Stimulated activated CD8-positive, alpha-beta memory T cell treated with anti-CD3 and anti-CD28 coated beads, Interleukin-4, amount 100 ng/mL, for 4 hours (primary cell): ENCODE measurements at regions not wholly inside any gene's neighbourhood (a gene's known extent, or its start where the extent isn't known, plus 50 kb on each side); places are given as distances from the start of the nearest gene placed in this dataset.

Experiments used
- DNase-seq, 2 donors: peaks; one replicate each; pipeline ENCODE4 v3.0.0-alpha.2; 2020; ENCODE audit warnings: low read depth in 2 of 2, low spot score in 1 of 2

DNA sequence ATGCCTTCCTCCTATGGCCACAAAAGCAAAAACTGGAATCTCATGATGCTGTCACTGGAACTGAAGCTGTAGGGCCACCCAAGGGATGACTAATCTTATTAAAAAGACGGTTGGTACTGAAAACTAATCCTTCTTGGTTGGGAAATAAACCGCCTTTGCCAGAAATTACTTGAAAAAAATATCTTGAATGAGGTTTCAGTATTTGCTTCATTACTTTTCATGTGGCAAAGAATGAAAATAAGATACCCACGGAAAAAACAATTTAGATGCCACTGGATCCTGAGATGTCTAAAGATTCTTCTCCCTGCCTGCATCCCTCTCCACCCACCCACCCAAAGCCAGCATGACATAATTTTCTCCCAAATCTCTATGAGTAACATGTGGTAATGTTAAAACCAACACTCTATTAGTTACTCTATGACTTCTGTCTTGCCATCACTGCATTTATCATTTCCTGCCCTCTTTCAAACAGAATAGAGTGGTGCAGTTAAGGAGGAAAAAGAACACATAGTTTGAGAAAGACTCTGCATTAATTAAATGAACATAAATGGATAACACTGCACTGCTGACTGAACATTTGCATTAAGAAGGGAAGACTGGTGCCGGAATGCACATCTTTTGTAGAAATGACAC lies 111.8 kb upstream of the DPH6 start:
- no peak for DNase-seq

- no peak for DNase-seq
Measured at GRCh38 chr15:35663956-35664355, 118.0 kb upstream of the DPH6 start.

GRCh38 chr15:35665896-35666536 lies 120.1 kb upstream of the DPH6 start:
- no peak for DNase-seq

DNA sequence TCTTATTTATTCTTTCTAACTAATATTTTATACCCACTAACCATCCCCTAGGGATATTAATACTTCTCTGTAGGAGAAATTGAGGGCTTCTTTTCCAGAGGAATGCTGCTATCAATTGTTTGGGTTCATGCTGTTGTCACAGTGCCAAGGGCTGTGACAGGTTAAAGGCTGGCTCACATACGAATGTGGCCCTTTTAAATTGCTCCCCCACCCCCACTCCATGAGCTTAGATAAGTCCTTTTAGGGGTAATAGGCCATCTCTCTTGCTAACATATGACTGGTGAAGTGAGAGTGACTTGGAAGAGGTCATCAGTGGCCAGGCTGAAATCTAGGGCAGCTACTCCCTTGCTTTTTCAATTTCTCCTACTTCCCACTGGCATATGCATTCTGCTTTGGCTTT lies 121.9 kb upstream of the DPH6 start:
- DNase-seq = no peak

- DNase-seq = no peak
Measured at GRCh38 chr15:35669021-35669420, 123.1 kb upstream of the DPH6 start.

GRCh38 chr15:35669432-35670045 lies 123.6 kb upstream of the DPH6 start:
- no peak for DNase-seq

DNA sequence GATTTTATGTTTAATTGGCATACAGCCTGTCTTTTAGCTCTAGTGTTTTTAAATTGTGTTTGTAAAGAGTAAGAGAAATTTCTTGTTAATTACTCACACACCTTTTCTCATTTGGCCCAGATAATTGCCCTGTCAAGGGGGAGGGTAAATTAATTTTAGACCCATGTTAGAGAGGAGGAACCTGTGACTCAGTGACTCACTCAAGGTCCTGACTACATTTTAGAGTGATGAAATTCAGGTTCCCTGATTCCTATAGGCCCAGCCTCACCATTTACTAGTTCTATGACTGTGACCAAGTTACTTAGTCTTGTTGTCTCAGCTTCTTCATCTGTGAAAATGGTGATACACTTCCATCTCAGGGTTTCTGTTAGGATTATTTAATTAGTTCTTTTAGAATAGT lies 125.2 kb upstream of the DPH6 start:
- DNase-seq = no peak

GRCh38 chr15:35671981-35672380 lies 126.0 kb upstream of the DPH6 start:
- no peak for DNase-seq

GRCh38 chr15:35673093-35673684 lies 127.2 kb upstream of the DPH6 start:
- no peak for DNase-seq

- DNase-seq = no peak
Measured at GRCh38 chr15:35674873-35675781, 129.2 kb upstream of the DPH6 start.

DNA sequence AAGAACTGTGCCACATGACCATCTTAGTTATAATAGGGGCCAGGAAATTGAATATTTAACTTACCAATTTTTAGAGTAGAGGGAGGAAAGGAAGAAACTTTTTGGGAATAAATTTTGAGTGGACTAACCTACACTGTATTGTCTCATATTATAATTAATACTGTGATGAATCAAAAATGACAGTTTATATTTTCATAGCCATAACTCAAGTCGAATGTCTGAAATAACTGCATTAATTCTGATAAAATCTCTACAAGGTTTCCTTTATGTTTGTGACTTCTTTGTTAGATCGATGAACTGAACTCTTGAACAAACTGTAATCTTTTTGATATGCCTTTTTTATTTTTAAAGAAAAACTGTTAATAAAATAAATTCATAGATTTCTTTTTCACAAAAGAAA lies 132.8 kb upstream of the DPH6 start:
- no peak for DNase-seq

GRCh38 chr15:35679186-35679585 lies 133.2 kb upstream of the DPH6 start:
- DNase-seq = no peak

- no peak for DNase-seq
Measured at GRCh38 chr15:35680951-35681350, 135.0 kb upstream of the DPH6 start.

GRCh38 chr15:35686347-35686746 lies 140.4 kb upstream of the DPH6 start:
- no peak for DNase-seq

DNA sequence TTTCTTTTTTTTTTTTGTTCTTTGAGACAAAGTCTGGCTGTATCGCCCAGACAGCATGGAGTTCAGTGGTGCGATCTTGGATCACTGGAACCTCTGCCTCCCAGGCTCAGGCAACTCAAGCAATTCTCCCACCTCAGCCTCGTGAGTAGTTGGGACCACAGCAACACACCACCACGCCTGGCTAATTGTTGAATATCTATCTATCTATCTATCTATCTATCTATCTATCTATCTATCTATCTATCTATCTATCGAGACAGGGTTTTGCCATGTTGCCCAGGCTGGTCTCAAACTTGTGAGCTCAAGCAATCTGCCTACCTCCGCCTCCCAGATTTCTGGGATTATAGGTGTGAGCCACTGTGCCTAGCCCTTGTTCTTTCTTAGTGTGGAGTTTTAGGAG lies 143.3 kb upstream of the DPH6 start:
- DNase-seq = no peak

DNA sequence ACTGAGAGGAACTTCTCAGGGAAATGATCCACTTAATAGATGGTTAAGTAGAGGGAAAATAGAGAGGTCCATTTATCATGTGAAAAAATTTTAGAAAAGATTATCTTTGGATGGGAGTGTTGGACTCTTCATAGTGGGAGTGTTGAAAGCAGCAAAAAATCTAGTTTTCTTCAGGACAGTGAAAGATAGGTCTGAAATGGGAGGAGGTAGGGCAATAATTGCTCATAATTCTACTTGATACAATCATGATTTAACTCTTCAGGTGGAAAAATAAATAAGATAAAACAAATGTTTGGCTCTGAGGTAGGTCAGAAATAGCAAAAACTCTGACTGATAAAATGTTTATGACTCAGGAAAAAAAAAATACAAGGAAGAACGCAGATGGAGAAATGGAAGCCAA lies 144.1 kb upstream of the DPH6 start:
- no peak for DNase-seq

GRCh38 chr15:35690698-35691116 lies 144.7 kb upstream of the DPH6 start:
- DNase-seq = no peak

- no peak for DNase-seq
Measured at GRCh38 chr15:35691173-35691761, 145.3 kb upstream of the DPH6 start.

- no peak for DNase-seq
Measured at GRCh38 chr15:35691891-35692867, 146.2 kb upstream of the DPH6 start.

GRCh38 chr15:35693286-35693685 lies 147.3 kb upstream of the DPH6 start:
- DNase-seq = no peak
